Activated T-cell treated with anti-CD3 and anti-CD28 coated beads for 48 hours (primary cell): ENCODE measurements at regions not wholly inside any gene's neighbourhood (a gene's known extent, or its start where the extent isn't known, plus 50 kb on each side); places are given as distances from the start of the nearest gene placed in this dataset.
"Not testable (repeated sequence)": the region's sequence is repeated elsewhere in the genome, so short reads cannot be mapped to it uniquely, and the experiment has no call there.

Experiments
- DNase-seq: peaks from one replicate; pipeline ENCODE4 v3.0.0-alpha.2; 2020; ENCODE audit warnings: low read depth

- DNase-seq: no peak
Observed at GRCh38 chr12:88703790-88704189, 123.5 kb upstream of the KITLG start.

GRCh38 chr12:88698471-88698870, 118.2 kb upstream of the KITLG start:
- DNase-seq: no peak

- no peak for DNase-seq
Observed at GRCh38 chr12:88693837-88694445, 113.7 kb upstream of the KITLG start.

GRCh38 chr12:88691811-88692210, 111.5 kb upstream of the KITLG start:
- DNase-seq: no peak

GRCh38 chr12:88684610-88685009, 104.3 kb upstream of the KITLG start:
- no peak for DNase-seq

GRCh38 chr12:88684170-88684569, 103.9 kb upstream of the KITLG start:
- DNase-seq: no peak

- DNase-seq: no peak
Observed at GRCh38 chr12:88683628-88684027, 103.4 kb upstream of the KITLG start.

- DNase-seq: no peak
Observed at GRCh38 chr12:88681271-88681670, 101.0 kb upstream of the KITLG start.

GRCh38 chr12:88677464-88677863, 97.2 kb upstream of the KITLG start:
- DNase-seq: no peak

- not testable (repeated sequence) for DNase-seq
Observed at GRCh38 chr12:88667615-88668014, 87.3 kb upstream of the KITLG start.

GRCh38 chr12:88665071-88665470, 84.8 kb upstream of the KITLG start:
- no peak for DNase-seq

GRCh38 chr12:88662961-88663360, 82.7 kb upstream of the KITLG start:
- no peak for DNase-seq

- DNase-seq: no peak
Observed at GRCh38 chr12:88662093-88662492, 81.8 kb upstream of the KITLG start.

- no peak for DNase-seq
Observed at GRCh38 chr12:88658009-88658408, 77.7 kb upstream of the KITLG start.

- DNase-seq: no peak
Observed at GRCh38 chr12:88650715-88651114, 70.4 kb upstream of the KITLG start.

- no peak for DNase-seq
Observed at GRCh38 chr12:88648625-88649024, 68.4 kb upstream of the KITLG start.

GRCh38 chr12:88646824-88647223, 66.6 kb upstream of the KITLG start:
- DNase-seq: no peak

- DNase-seq: no peak
Observed at GRCh38 chr12:88645816-88646215, 65.5 kb upstream of the KITLG start.

GRCh38 chr12:88644946-88645702, 64.9 kb upstream of the KITLG start:
- no peak for DNase-seq

GRCh38 chr12:88643685-88644084, 63.4 kb upstream of the KITLG start:
- DNase-seq: no peak

GRCh38 chr12:88642675-88643431, 62.6 kb upstream of the KITLG start:
- DNase-seq: no peak

GRCh38 chr12:88638966-88639760, 58.9 kb upstream of the KITLG start:
- no peak for DNase-seq
